ENCODE measurements at regions not wholly inside any gene's neighbourhood (a gene's known extent, or its start where the extent isn't known, plus 50 kb on each side); places are given as distances from the start of the nearest gene placed in this dataset.

DNA sequence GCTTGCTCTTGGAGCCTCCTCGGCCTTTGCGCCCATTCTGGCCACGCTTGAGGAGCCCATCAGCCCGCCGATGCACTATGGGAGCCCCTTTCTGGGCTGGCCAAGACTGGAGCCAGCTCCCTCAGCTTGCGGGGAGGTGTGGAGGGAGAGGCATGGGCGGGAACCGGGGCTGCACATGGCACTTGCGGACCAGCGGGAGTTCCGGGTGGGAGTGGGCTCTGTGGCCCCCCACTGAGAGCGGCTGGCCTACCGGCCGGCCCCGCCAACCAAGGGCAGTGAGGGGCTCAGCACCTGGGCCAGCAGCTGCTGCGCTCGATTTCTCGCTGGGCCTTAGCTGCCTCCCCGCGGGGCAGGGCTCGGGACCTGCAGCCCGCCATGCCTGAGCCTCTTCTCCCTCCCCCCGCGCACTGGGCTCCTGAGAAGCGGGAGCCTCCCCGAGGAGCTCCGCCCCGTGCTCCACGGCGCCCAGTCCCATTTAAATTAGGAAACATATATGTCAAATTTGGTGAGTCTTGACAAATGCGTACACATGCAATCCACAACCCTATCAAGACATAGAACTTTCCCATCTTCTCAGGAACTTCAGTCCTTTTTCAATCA lies 97.6 kb upstream of the CNTN3 start (continued):
- TF ChIP-seq, protein P1, sequence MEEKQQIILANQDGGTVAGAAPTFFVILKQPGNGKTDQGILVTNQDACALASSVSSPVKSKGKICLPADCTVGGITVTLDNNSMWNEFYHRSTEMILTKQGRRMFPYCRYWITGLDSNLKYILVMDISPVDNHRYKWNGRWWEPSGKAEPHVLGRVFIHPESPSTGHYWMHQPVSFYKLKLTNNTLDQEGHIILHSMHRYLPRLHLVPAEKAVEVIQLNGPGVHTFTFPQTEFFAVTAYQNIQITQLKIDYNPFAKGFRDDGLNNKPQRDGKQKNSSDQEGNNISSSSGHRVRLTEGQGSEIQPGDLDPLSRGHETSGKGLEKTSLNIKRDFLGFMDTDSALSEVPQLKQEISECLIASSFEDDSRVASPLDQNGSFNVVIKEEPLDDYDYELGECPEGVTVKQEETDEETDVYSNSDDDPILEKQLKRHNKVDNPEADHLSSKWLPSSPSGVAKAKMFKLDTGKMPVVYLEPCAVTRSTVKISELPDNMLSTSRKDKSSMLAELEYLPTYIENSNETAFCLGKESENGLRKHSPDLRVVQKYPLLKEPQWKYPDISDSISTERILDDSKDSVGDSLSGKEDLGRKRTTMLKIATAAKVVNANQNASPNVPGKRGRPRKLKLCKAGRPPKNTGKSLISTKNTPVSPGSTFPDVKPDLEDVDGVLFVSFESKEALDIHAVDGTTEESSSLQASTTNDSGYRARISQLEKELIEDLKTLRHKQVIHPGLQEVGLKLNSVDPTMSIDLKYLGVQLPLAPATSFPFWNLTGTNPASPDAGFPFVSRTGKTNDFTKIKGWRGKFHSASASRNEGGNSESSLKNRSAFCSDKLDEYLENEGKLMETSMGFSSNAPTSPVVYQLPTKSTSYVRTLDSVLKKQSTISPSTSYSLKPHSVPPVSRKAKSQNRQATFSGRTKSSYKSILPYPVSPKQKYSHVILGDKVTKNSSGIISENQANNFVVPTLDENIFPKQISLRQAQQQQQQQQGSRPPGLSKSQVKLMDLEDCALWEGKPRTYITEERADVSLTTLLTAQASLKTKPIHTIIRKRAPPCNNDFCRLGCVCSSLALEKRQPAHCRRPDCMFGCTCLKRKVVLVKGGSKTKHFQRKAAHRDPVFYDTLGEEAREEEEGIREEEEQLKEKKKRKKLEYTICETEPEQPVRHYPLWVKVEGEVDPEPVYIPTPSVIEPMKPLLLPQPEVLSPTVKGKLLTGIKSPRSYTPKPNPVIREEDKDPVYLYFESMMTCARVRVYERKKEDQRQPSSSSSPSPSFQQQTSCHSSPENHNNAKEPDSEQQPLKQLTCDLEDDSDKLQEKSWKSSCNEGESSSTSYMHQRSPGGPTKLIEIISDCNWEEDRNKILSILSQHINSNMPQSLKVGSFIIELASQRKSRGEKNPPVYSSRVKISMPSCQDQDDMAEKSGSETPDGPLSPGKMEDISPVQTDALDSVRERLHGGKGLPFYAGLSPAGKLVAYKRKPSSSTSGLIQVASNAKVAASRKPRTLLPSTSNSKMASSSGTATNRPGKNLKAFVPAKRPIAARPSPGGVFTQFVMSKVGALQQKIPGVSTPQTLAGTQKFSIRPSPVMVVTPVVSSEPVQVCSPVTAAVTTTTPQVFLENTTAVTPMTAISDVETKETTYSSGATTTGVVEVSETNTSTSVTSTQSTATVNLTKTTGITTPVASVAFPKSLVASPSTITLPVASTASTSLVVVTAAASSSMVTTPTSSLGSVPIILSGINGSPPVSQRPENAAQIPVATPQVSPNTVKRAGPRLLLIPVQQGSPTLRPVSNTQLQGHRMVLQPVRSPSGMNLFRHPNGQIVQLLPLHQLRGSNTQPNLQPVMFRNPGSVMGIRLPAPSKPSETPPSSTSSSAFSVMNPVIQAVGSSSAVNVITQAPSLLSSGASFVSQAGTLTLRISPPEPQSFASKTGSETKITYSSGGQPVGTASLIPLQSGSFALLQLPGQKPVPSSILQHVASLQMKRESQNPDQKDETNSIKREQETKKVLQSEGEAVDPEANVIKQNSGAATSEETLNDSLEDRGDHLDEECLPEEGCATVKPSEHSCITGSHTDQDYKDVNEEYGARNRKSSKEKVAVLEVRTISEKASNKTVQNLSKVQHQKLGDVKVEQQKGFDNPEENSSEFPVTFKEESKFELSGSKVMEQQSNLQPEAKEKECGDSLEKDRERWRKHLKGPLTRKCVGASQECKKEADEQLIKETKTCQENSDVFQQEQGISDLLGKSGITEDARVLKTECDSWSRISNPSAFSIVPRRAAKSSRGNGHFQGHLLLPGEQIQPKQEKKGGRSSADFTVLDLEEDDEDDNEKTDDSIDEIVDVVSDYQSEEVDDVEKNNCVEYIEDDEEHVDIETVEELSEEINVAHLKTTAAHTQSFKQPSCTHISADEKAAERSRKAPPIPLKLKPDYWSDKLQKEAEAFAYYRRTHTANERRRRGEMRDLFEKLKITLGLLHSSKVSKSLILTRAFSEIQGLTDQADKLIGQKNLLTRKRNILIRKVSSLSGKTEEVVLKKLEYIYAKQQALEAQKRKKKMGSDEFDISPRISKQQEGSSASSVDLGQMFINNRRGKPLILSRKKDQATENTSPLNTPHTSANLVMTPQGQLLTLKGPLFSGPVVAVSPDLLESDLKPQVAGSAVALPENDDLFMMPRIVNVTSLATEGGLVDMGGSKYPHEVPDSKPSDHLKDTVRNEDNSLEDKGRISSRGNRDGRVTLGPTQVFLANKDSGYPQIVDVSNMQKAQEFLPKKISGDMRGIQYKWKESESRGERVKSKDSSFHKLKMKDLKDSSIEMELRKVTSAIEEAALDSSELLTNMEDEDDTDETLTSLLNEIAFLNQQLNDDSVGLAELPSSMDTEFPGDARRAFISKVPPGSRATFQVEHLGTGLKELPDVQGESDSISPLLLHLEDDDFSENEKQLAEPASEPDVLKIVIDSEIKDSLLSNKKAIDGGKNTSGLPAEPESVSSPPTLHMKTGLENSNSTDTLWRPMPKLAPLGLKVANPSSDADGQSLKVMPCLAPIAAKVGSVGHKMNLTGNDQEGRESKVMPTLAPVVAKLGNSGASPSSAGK (IDR thresholded peaks at IDR 0.05), result peak; percentile 63
- TF ChIP-seq MAZ (CRISPR knock-in tag; conservative IDR thresholded peaks at IDR 0.05 in 1 of 2, IDR thresholded peaks at IDR 0.05 in 1 of 2), result peak in 1 of 2 experiments; percentile 45; a peak in 1 of 4 replicates
- TF ChIP-seq POLR2H (tag; IDR thresholded peaks at IDR 0.05; ENCODE audit: low read depth), result peak; percentile 35; the same call in 1 of the 2 replicates
- 0 out of 2 replicates have a peak, but pooled peaks have one; percentile 22 for TF ChIP-seq EP400 (IDR thresholded peaks at IDR 0.05)
- TF ChIP-seq POLR2G (IDR thresholded peaks at IDR 0.05; ENCODE audit: low read depth, low read length), result peak; percentile 58
- TF ChIP-seq RBFOX2 (IDR thresholded peaks at IDR 0.05; ENCODE audit: low read depth, low read length), result peak; percentile 58
- no peak for TF ChIP-seq RBM22 (IDR thresholded peaks at IDR 0.05; ENCODE audit: low read depth, low read length, poor library complexity, severe bottlenecking)
- TF ChIP-seq CCNT2 (IDR thresholded peaks at IDR 0.05; ENCODE audit: borderline replicate concordance, extremely low read depth, insufficient read length, low read depth, low read length), result no peak
- TF ChIP-seq, protein P2, sequence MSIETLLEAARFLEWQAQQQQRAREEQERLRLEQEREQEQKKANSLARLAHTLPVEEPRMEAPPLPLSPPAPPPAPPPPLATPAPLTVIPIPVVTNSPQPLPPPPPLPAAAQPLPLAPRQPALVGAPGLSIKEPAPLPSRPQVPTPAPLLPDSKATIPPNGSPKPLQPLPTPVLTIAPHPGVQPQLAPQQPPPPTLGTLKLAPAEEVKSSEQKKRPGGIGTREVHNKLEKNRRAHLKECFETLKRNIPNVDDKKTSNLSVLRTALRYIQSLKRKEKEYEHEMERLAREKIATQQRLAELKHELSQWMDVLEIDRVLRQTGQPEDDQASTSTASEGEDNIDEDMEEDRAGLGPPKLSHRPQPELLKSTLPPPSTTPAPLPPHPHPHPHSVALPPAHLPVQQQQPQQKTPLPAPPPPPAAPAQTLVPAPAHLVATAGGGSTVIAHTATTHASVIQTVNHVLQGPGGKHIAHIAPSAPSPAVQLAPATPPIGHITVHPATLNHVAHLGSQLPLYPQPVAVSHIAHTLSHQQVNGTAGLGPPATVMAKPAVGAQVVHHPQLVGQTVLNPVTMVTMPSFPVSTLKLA (conservative IDR thresholded peaks at IDR 0.05), result peak in 1 of 2 experiments; percentile 37; a peak in 1 of 4 replicates

Data from K562 (cell line).